ENCODE measurements at regions not wholly inside any gene's neighbourhood (a gene's known extent, or its start where the extent isn't known, plus 50 kb on each side); places are given as distances from the start of the nearest gene placed in this dataset.

DNA sequence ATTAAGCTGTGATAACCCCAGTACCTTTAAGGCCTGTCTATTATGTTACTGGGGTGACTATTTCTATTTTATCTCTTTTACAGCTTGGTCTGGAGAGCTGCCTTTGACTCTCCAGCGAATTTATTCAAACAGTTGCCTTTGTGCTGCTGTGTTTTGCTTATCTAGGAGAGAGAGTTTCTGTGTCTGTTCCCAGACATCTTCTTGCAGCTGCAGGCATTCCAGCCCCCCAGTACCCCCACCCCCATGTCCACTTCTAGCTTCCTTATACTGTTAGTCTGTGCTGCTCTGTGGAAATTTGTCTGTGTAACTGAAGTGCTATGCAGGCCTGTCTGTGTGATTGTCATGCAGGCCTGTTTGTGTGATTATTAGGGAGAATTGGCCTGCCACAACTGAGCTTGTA, 713.7 kb upstream of the SEMA6D start:
- Histone ChIP-seq H4K20me1 (ENCODE audit: insufficient read depth) (no peaks in the 10 kb centered on the region), H3K79me2 (ENCODE audit: insufficient read depth, low read length) (no peaks in the 10 kb centered on the region), H3K27ac (ENCODE audit: low read depth, low read length) (no peak overlapping the region), H3K36me3 (ENCODE audit: control insufficient read depth in 1 of 2, insufficient read depth in 2 of 2, low read length in 2 of 2) (no peaks in the 10 kb centered on the region), H3K9ac (ENCODE audit: low read length) (no peak overlapping the region), H2AFZ (ENCODE audit: low read depth, low read length, poor library complexity, severe bottlenecking) (no peak overlapping the region), H3K27me3 (ENCODE audit: insufficient read depth, low read length) (no peaks in the 10 kb centered on the region), H3K4me3 (replicated peaks in 1 of 2; ENCODE audit: low read depth in 1 of 2, low read length in 2 of 2) (no peak overlapping the region), H3K4me2 (ENCODE audit: low read length) (no peak overlapping the region), H3K9me3 (ENCODE audit: control insufficient read depth in 1 of 2, insufficient read depth in 1 of 2, low read depth in 1 of 2, low read length in 2 of 2) (peaks cover 5 to 15% of the 10 kb centered on the region in 2 experiments; a peak in 2 of 4 replicates), H3K4me1 (ENCODE audit: control insufficient read depth in 1 of 2, insufficient read depth in 2 of 2, low read length in 2 of 2) (no peaks in the 10 kb centered on the region), H3K9me2 (ENCODE audit: insufficient read depth) (no peaks in the 10 kb centered on the region)
- ChIA-PET CTCF (no interaction called here), RAD21 (ENCODE audit: low non-redundant PET in 1 of 2, low total read pairs in 2 of 2, uncharacterized antibody in 2 of 2, unreplicated experiment in 2 of 2) (no interaction called here), POLR2A (no interaction called here)
- no peak for DNase-seq (ENCODE audit: low read depth, low spot score)
- no peak for TF ChIP-seq CEBPB (IDR thresholded peaks at IDR 0.05; ENCODE audit: low read depth)
- TF ChIP-seq RAD21 (IDR thresholded peaks at IDR 0.05; ENCODE audit: low read depth) = no peak
- TF ChIP-seq POLR2A (IDR thresholded peaks at IDR 0.05; ENCODE audit: borderline replicate concordance, extremely low read depth, insufficient read depth, insufficient read length) = no peak
- no peak for TF ChIP-seq FOSL1 (IDR thresholded peaks at IDR 0.05; ENCODE audit: low read depth)
- no peak for TF ChIP-seq CBX3 (IDR thresholded peaks at IDR 0.05; ENCODE audit: low read depth)
- TF ChIP-seq YY1 (IDR thresholded peaks at IDR 0.05; ENCODE audit: extremely low read depth, insufficient replicate concordance, low read depth, low read length) = no peak
- no peak for TF ChIP-seq POLR2AphosphoS5 (IDR thresholded peaks at IDR 0.05; ENCODE audit: low read depth, low read length)
- no peak for TF ChIP-seq SP1 (IDR thresholded peaks at IDR 0.05; ENCODE audit: low read depth)
- no peak for TF ChIP-seq ELF1 (IDR thresholded peaks at IDR 0.05; ENCODE audit: borderline replicate concordance, low read depth)
- TF ChIP-seq EGR1 (IDR thresholded peaks at IDR 0.05; ENCODE audit: low read depth) = no peak
- TF ChIP-seq CTCF (IDR thresholded peaks at IDR 0.05 in 2 of 3, conservative IDR thresholded peaks at IDR 0.05 in 1 of 3; ENCODE audit: borderline replicate concordance in 1 of 3, insufficient read depth in 1 of 3, low read depth in 2 of 3, low read length in 2 of 3) = no peak
- intact Hi-C loops (cut with micrococcal nuclease) = no loop called here
- no peak for ATAC-seq
- BruUV-seq (replicated peaks) = no TSS peak

Measured in HCT116 (cell line).